HepG2 (cell line): ENCODE measurements at regions not wholly inside any gene's neighbourhood (a gene's known extent, or its start where the extent isn't known, plus 50 kb on each side); places are given as distances from the start of the nearest gene placed in this dataset.

Experiments
- ATAC-seq: fragments of 200-7000 bp; cut with Tn5 transposase; 3 replicates; pipeline ENCODE4 v1.9.1; 2020; ENCODE audit warnings: mild to moderate bottlenecking, moderate library complexity
- BruUV-seq: library from RNA; stranded (reverse); fragments of 400-500 nt; replicated peaks from 2 replicates; lab custom pipeline; 2021; lab: Mats Ljungman, UMichigan
- CTCF ChIA-PET: fragments of 300-600 bp; formaldehyde crosslinking; extraction: SDS; loops from one replicate; lab custom pipeline; 2021; ENCODE audit warnings: low total read pairs, inconsistent platforms, low intra/inter-chr PET ratio; lab: Yijun Ruan, JAX
- POLR2A ChIA-PET: fragments of 350-600 bp; sonication (Branson Sonifier 250); formaldehyde crosslinking; loops from one replicate; lab custom pipeline; 2020; ENCODE audit warnings: antibody characterized with exemption, inconsistent platforms; lab: Yijun Ruan, JAX
- DNase-seq: peaks from one replicate; pipeline ENCODE4 v3.0.0-alpha.2; 2015; ENCODE audit warnings: low spot score
- FAIRE-seq: peaks from 3 replicates; lab custom pipeline; 2011; peaks lifted over from hg19 to GRCh38; lab: Jason Lieb, UNC
- H2AFZ ChIP-seq: one replicate; pipeline ENCODE4 v1.6.1; 2011; ENCODE audit warnings: low read length, inconsistent platforms
- H3K27ac ChIP-seq: fragments of 300-600 bp; 3 replicates; pipeline ENCODE4 v1.8.0; 2011; ENCODE audit warnings: mixed run types, mild to moderate bottlenecking, mixed read lengths, low read length, inconsistent platforms; ENCODE audit not compliant: insufficient read depth; ENCODE audit errors: extremely low read length
- H3K27me3 ChIP-seq, 2 experiments: fragments of 200-600 bp in 1 of 2; 2 replicates in 1 of 2; 3 replicates in 1 of 2; pipeline versions ENCODE4 v1.6.0 to v1.8.0; 2011; ENCODE audit warnings: low read length in 2 of 2, mild to moderate bottlenecking in 2 of 2, moderate library complexity in 2 of 2, inconsistent platforms in 1 of 2; ENCODE audit not compliant: insufficient read depth in 2 of 2, control insufficient read depth in 1 of 2
- H3K36me3 ChIP-seq, 2 experiments: fragments of 200-600 bp in 1 of 2; replicated peaks in 1 of 2; 2 replicates in 1 of 2; 3 replicates in 1 of 2; pipeline versions ENCODE4 v1.5.1 to v1.8.0; 2011; ENCODE audit warnings: low read length in 2 of 2, inconsistent platforms in 1 of 2; ENCODE audit not compliant: insufficient read depth in 2 of 2, control insufficient read depth in 1 of 2
- H3K4me1 ChIP-seq: 2 replicates; pipeline ENCODE4 v1.5.1; 2012; ENCODE audit warnings: low read length, inconsistent platforms; ENCODE audit not compliant: insufficient read depth
- H3K4me2 ChIP-seq: 2 replicates; pipeline ENCODE4 v1.6.0; 2011; ENCODE audit warnings: low read depth, low read length, inconsistent platforms
- H3K4me3 ChIP-seq, 3 experiments: fragments of 200-600 bp in 1 of 3; sonication (generic), shearing (Covaris generic) in 1 of 3; replicated peaks in 1 of 3; 2 replicates each; pipeline ENCODE4 v1.5.1; 2011 to 2016; ENCODE audit warnings: low read length in 3 of 3, inconsistent platforms in 2 of 3, low read depth in 2 of 3, mild to moderate bottlenecking in 2 of 3, control low read depth in 1 of 3, mixed read lengths in 1 of 3; ENCODE audit not compliant: insufficient read depth in 1 of 3
- H3K79me2 ChIP-seq: one replicate; pipeline ENCODE4 v1.6.1; 2011; ENCODE audit warnings: low read length, inconsistent platforms; ENCODE audit not compliant: insufficient read depth
- H3K9ac ChIP-seq: 2 replicates; pipeline ENCODE4 v1.6.0; 2011; ENCODE audit warnings: mild to moderate bottlenecking, low read depth, low read length, inconsistent platforms; ENCODE audit not compliant: insufficient read depth
- H3K9me3 ChIP-seq: 2 replicates; pipeline ENCODE4 v1.5.1; 2012; ENCODE audit warnings: mild to moderate bottlenecking, low read length
- H4K20me1 ChIP-seq: 2 replicates; pipeline ENCODE4 v1.6.0; 2011; ENCODE audit warnings: inconsistent platforms, mild to moderate bottlenecking, low read length, moderate library complexity; ENCODE audit not compliant: insufficient read depth
- CEBPB ChIP-seq: IDR thresholded peaks from 2 replicates; pipeline ENCODE4 v1.6.1; 2011; ENCODE audit warnings: low read depth, low read length, improper control_type of control experiment, borderline replicate concordance
- WGBS: methylation state at CpG from one replicate; pipeline ENCODE4 v1.1.6; 2017; ENCODE audit warnings: low lambda C conversion rate; 5-methylcytosine and 5-hydroxymethylcytosine counted together
- in situ Hi-C: cut with HindIII; loops from 2 replicates; pipeline ENCODE4 v1.10.0; 2017; ENCODE audit warnings: low pct_unique_long_range_greater_than_20kb; ENCODE audit not compliant: extremely low pct_ligation_motif_present
- intact Hi-C: fragments of 100-400 bp; cut with micrococcal nuclease; formaldehyde crosslinking; loops from one replicate; pipeline ENCODE4 v1.10.0; 2022; ENCODE audit not compliant: unreplicated experiment
- TF ChIP-seq, protein P1 (sequence below): sonication (generic); formaldehyde crosslinking; IDR thresholded peaks from 2 replicates; pipeline ENCODE4 v1.4.0; 2020; ENCODE audit warnings: mild to moderate bottlenecking, missing genetic modification reagents

DNA sequence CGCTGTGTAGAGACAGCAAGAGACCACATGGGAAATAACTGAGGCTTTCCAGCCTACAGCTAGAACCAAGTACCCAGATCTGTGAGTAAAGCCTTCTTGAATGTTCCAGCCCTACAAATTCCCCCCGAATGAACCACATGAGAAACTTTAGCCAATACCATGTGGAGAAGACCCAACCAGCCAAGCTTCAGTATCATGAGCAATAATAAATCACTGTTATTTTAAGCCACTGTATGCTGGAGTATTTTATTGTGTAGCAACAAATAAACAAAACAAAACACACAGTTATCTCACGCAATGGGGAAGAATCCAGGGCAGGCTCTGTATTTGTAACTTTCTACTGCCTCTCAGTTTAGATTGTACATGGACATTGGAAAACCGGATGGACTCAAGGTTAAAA, 426.2 kb downstream of the CDH11 start:
- TF ChIP-seq, protein P1, sequence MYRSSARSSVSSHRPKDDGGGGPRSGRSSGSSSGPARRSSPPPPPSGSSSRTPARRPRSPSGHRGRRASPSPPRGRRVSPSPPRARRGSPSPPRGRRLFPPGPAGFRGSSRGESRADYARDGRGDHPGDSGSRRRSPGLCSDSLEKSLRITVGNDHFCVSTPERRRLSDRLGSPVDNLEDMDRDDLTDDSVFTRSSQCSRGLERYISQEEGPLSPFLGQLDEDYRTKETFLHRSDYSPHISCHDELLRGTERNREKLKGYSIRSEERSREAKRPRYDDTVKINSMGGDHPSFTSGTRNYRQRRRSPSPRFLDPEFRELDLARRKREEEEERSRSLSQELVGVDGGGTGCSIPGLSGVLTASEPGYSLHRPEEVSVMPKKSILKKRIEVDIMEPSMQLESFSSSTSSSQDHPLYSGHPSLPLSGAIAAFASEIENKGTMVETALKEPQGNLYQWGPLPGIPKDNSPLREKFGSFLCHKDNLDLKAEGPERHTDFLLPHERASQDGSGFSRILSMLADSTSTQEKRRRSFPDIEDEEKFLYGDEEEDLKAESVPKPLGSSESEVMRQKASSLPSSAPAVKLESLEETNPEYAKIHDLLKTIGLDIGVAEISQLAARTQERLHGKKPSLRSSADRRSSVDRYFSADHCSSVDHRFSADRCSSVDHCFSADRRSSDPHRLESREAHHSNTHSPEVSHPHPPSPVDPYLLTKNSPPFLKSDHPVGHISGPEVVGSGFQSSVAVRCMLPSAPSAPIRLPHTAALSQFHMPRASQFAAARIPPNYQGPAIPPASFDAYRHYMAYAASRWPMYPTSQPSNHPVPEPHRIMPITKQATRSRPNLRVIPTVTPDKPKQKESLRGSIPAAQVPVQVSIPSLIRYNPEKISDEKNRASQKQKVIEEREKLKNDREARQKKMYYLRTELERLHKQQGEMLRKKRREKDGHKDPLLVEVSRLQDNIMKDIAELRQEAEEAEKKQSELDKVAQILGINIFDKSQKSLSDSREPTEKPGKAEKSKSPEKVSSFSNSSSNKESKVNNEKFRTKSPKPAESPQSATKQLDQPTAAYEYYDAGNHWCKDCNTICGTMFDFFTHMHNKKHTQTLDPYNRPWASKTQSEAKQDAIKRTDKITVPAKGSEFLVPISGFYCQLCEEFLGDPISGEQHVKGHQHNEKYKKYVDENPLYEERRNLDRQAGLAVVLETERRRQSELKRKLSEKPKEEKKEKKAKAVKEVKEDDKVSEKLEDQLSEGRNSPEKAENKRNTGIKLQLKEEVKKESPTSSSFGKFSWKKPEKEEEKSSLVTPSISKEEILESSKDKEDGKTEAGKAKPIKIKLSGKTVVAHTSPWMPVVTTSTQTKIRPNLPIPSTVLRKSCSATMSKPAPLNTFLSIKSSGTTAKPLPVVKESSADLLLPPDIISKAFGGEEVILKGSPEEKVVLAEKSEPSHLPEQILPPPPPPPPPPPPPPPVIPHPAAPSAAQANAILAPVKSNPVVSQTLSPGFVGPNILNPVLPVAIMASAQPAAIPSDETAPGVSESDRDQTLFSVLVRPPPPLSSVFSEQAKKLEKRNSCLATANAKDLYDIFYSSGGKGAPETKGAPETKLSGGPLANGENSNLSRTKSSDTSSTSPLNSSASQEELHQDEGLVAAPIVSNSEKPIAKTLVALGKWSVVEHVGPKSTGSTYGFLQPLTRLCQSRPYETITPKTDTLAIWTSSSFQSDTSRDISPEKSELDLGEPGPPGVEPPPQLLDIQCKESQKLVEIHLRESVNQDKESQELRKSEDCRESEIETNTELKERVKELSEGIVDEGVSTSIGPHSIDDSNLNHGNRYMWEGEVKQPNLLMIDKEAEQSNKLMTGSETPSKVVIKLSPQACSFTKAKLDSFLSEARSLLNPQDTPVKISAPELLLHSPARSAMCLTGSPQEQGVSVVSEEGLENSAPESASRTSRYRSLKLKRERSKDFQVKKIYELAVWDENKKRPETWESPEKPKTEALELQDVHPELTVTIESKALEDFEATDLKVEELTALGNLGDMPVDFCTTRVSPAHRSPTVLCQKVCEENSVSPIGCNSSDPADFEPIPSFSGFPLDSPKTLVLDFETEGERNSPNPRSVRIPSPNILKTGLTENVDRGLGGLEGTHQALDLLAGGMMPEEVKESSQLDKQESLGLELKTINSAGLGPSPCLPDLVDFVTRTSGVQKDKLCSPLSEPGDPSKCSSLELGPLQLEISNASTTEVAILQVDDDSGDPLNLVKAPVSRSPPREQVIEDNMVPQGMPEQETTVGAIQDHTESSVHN (CRISPR knock-in tag), result no peak
- TF ChIP-seq CEBPB, result peak; percentile 86; the same call in 1 of the 2 replicates
- no peaks in the 10 kb centered on the region for H3K4me1 ChIP-seq
- BruUV-seq, result no TSS peak
- no peaks in the 10 kb centered on the region for H3K36me3 ChIP-seq
- POLR2A ChIA-PET, result no interaction called here
- DNase-seq, result no peak
- H3K9ac ChIP-seq, result no peak overlapping the region
- WGBS, result 13% methylated on average over 4 of the region's 4 CpGs
- FAIRE-seq, result no peak
- H3K27me3 ChIP-seq, result no peaks in the 10 kb centered on the region
- CTCF ChIA-PET, result no interaction called here
- no peaks in the 10 kb centered on the region for H4K20me1 ChIP-seq
- H3K4me3 ChIP-seq, result no peak overlapping the region
- no peaks in the 10 kb centered on the region for H3K79me2 ChIP-seq
- ATAC-seq, result no peak
- no peak overlapping the region for H2AFZ ChIP-seq
- H3K9me3 ChIP-seq, result peaks cover 87% of the 10 kb centered on the region
- in situ Hi-C loops (no loop called here), intact Hi-C loops (no loop called here)
- H3K27ac ChIP-seq, result no peak overlapping the region
- H3K4me2 ChIP-seq, result no peak overlapping the region
